Upper lobe of left lung (tissue), 6 donors: ENCODE measurements at regions not wholly inside any gene's neighbourhood (a gene's known extent, or its start where the extent isn't known, plus 50 kb on each side); places are given as distances from the start of the nearest gene placed in this dataset.

Experiments used
- ATAC-seq, 2 donors: fragments of 200-7000 bp; cut with Tn5 transposase; one replicate each; pipeline ENCODE4 v1.9.1; 2022; ENCODE audit warnings: mild to moderate bottlenecking in 2 of 2, moderate library complexity in 2 of 2; ENCODE audit not compliant: low FRiP score in 2 of 2
- DNase-seq, 2 donors: peaks; one replicate each; pipeline ENCODE4 v3.0.0-alpha.2; 2019 to 2020
- H3K27ac ChIP-seq, 4 donors: fragments of 200-600 bp; sonication (generic); one replicate each; pipeline ENCODE4 v1.5.1; 2016 to 2019
- H3K27me3 ChIP-seq, 4 donors: fragments of 200-600 bp; sonication (generic); one replicate each; pipeline ENCODE4 v1.5.1; 2017 to 2019
- H3K36me3 ChIP-seq, 4 donors: fragments of 200-600 bp; sonication (generic); one replicate each; pipeline ENCODE4 v1.5.1; 2016 to 2019
- H3K4me1 ChIP-seq, 4 donors: fragments of 200-600 bp; sonication (generic); one replicate each; pipeline ENCODE4 v1.5.1; 2018 to 2019
- H3K4me3 ChIP-seq, 4 donors: fragments of 200-600 bp; sonication (generic); one replicate each; pipeline ENCODE4 v1.5.1; 2017 to 2019; ENCODE audit warnings: mild to moderate bottlenecking in 2 of 4, moderate library complexity in 1 of 4
- H3K9me3 ChIP-seq, 4 donors: fragments of 200-600 bp; sonication (generic); one replicate each; pipeline ENCODE4 v1.5.1; 2018 to 2019
- EP300 ChIP-seq, 4 donors: sonication (generic); formaldehyde crosslinking; IDR thresholded peaks; one replicate each; pipeline ENCODE4 v1.5.1; 2017; ENCODE audit warnings: antibody characterized with exemption in 4 of 4, control low read depth in 2 of 4
- POLR2A ChIP-seq, 4 donors: fragments of 450-650 bp; IDR thresholded peaks; one replicate each; pipeline ENCODE4 v1.5.1; 2016 to 2017; ENCODE audit warnings: antibody characterized with exemption in 4 of 4, mild to moderate bottlenecking in 2 of 4
- POLR2AphosphoS5 ChIP-seq, 2 donors: sonication (generic); formaldehyde crosslinking; IDR thresholded peaks; one replicate each; pipeline ENCODE4 v1.5.1; 2017; ENCODE audit warnings: antibody characterized with exemption in 2 of 2
- WGBS, 2 donors: methylation state at CpG; one replicate each; pipeline ENCODE4 v1.1.5; 2017 to 2018; 5-methylcytosine and 5-hydroxymethylcytosine counted together
- TF ChIP-seq, protein P1 (sequence below), 6 experiments: fragments of 450-650 bp in 4 of 6; fragments of 200-600 bp in 2 of 6; sonication (generic) in 2 of 6; IDR thresholded peaks; one replicate each; pipeline ENCODE4 v1.5.1; 2016 to 2019; ENCODE audit warnings: antibody characterized with exemption in 6 of 6
- donor health status: DM: no; HTN: no; CAD: no; lungs with moderate emphysema.
- donor health status: DM: no; HTN: yes; CAD: no; lungs with severe emphysema.

GRCh38 chr20:18914796-18915195, 101.2 kb downstream of the SCP2D1 start:
- Histone ChIP-seq H3K27ac (no peak overlapping the region), H3K4me1 (no peaks in the 10 kb centered on the region), H3K36me3 (no peaks in the 10 kb centered on the region), H3K4me3 (no peak overlapping the region), H3K9me3 (no peaks in the 10 kb centered on the region), H3K27me3 (no peaks in the 10 kb centered on the region)
- ATAC-seq (no peak), DNase-seq (no peak)
- WGBS, 2 donors: 53 to 67% methylated on average over 2 of the region's 2 CpGs
- TF ChIP-seq POLR2AphosphoS5 (IDR thresholded peaks at IDR 0.05): no peak
- TF ChIP-seq POLR2A (IDR thresholded peaks at IDR 0.05): no peak
- TF ChIP-seq EP300 (IDR thresholded peaks at IDR 0.05): no peak
- TF ChIP-seq, protein P1, sequence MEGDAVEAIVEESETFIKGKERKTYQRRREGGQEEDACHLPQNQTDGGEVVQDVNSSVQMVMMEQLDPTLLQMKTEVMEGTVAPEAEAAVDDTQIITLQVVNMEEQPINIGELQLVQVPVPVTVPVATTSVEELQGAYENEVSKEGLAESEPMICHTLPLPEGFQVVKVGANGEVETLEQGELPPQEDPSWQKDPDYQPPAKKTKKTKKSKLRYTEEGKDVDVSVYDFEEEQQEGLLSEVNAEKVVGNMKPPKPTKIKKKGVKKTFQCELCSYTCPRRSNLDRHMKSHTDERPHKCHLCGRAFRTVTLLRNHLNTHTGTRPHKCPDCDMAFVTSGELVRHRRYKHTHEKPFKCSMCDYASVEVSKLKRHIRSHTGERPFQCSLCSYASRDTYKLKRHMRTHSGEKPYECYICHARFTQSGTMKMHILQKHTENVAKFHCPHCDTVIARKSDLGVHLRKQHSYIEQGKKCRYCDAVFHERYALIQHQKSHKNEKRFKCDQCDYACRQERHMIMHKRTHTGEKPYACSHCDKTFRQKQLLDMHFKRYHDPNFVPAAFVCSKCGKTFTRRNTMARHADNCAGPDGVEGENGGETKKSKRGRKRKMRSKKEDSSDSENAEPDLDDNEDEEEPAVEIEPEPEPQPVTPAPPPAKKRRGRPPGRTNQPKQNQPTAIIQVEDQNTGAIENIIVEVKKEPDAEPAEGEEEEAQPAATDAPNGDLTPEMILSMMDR (IDR thresholded peaks at IDR 0.05): no peak

- Histone ChIP-seq H3K9me3 (no peaks in the 10 kb centered on the region), H3K27ac (no peak overlapping the region), H3K27me3 (no peaks in the 10 kb centered on the region), H3K4me3 (no peak overlapping the region), H3K4me1 (no peaks in the 10 kb centered on the region), H3K36me3 (no peaks in the 10 kb centered on the region)
- no peak for TF ChIP-seq EP300 (IDR thresholded peaks at IDR 0.05)
- TF ChIP-seq POLR2AphosphoS5 (IDR thresholded peaks at IDR 0.05): no peak
- TF ChIP-seq, protein P1 (IDR thresholded peaks at IDR 0.05): no peak
- no peak for TF ChIP-seq POLR2A (IDR thresholded peaks at IDR 0.05)
- ATAC-seq: no peak
- WGBS, 2 donors: 78 to 79% methylated on average over 6 of the region's 6 CpGs
- no peak for DNase-seq
Observed at GRCh38 chr20:18916886-18917750, 103.5 kb downstream of the SCP2D1 start.

- Histone ChIP-seq H3K4me3 (no peak overlapping the region), H3K36me3 (no peaks in the 10 kb centered on the region), H3K27me3 (no peaks in the 10 kb centered on the region), H3K9me3 (no peaks in the 10 kb centered on the region), H3K27ac (no peak overlapping the region), H3K4me1 (no peaks in the 10 kb centered on the region)
- TF ChIP-seq, protein P1 (IDR thresholded peaks at IDR 0.05): no peak
- TF ChIP-seq POLR2A (IDR thresholded peaks at IDR 0.05) (no peak), POLR2AphosphoS5 (IDR thresholded peaks at IDR 0.05) (no peak), EP300 (IDR thresholded peaks at IDR 0.05) (no peak)
- DNase-seq (no peak), ATAC-seq (no peak)
- WGBS, 2 donors: 84 to 86% methylated on average over 3 of the region's 3 CpGs
Observed at GRCh38 chr20:18919996-18920395, 106.4 kb downstream of the SCP2D1 start.

- WGBS, 2 donors: 79 to 87% methylated on average over 3 of the region's 3 CpGs
- TF ChIP-seq POLR2AphosphoS5 (IDR thresholded peaks at IDR 0.05): no peak
- TF ChIP-seq, protein P1 (IDR thresholded peaks at IDR 0.05): no peak
- TF ChIP-seq POLR2A (IDR thresholded peaks at IDR 0.05): no peak
- TF ChIP-seq EP300 (IDR thresholded peaks at IDR 0.05): no peak
- ATAC-seq: no peak
- H3K36me3 ChIP-seq: no peaks in the 10 kb centered on the region
- no peak overlapping the region for H3K4me3 ChIP-seq
- no peaks in the 10 kb centered on the region for H3K4me1 ChIP-seq
- no peaks in the 10 kb centered on the region for H3K27me3 ChIP-seq
- H3K9me3 ChIP-seq: no peaks in the 10 kb centered on the region
- no peak for DNase-seq
- H3K27ac ChIP-seq: no peak overlapping the region
Observed at GRCh38 chr20:18921291-18921690, 107.7 kb downstream of the SCP2D1 start.

DNA sequence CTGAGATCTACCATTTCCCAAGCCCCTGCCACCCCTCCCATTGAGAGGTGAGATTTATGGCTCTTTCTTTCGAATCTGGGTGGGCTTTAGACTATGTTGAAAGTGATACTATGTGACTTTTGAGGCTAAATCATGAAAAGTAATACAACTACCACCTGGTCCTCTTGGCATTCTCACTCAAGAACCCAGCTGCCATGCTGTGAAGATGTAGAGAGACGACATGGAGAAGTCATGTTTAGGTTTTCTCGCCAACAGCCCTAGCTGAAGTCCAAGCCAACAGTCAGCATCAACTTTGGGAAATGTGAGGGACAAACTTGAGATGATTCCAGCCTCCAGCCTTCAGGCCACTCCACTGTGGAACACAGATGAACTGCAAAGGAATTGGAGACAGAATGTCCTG, 108.7 kb downstream of the SCP2D1 start:
- WGBS, 2 donors: 70 to 81% methylated on average over 3 of the region's 3 CpGs
- H3K36me3 ChIP-seq: no peaks in the 10 kb centered on the region
- DNase-seq (no peak), ATAC-seq (no peak)
- H3K27me3 ChIP-seq: no peaks in the 10 kb centered on the region
- H3K4me3 ChIP-seq: no peak overlapping the region
- TF ChIP-seq POLR2AphosphoS5 (IDR thresholded peaks at IDR 0.05) (no peak), EP300 (IDR thresholded peaks at IDR 0.05) (no peak), POLR2A (IDR thresholded peaks at IDR 0.05) (no peak)
- TF ChIP-seq, protein P1 (IDR thresholded peaks at IDR 0.05): no peak
- H3K27ac ChIP-seq: no peak overlapping the region
- no peaks in the 10 kb centered on the region for H3K4me1 ChIP-seq
- H3K9me3 ChIP-seq: no peaks in the 10 kb centered on the region
